Large intestine (tissue), 3 donors: ENCODE measurements at regions not wholly inside any gene's neighbourhood (a gene's known extent, or its start where the extent isn't known, plus 50 kb on each side); places are given as distances from the start of the nearest gene placed in this dataset.

ENCODE experiments used
- DNase-seq, 2 donors: peaks; one replicate each; pipeline versions ENCODE4 v3.0.0 to v3.0.0-alpha.2; 2013
- H3K27ac ChIP-seq: one replicate; pipeline ENCODE4 v1.5.1; 2013; ENCODE audit warnings: low read length
- H3K27me3 ChIP-seq: 2 replicates; pipeline ENCODE4 v1.6.1; 2013; ENCODE audit warnings: low read length; ENCODE audit not compliant: control insufficient read depth, insufficient read depth
- H3K36me3 ChIP-seq: 2 replicates; pipeline ENCODE4 v1.6.1; 2013; ENCODE audit warnings: low read length; ENCODE audit not compliant: control insufficient read depth, insufficient read depth
- H3K4me1 ChIP-seq: one replicate; pipeline ENCODE4 v1.6.1; 2013; ENCODE audit warnings: low read length; ENCODE audit not compliant: control insufficient read depth, insufficient read depth
- H3K4me3 ChIP-seq: one replicate; pipeline ENCODE4 v1.5.1; 2013; ENCODE audit warnings: low read length
- H3K9me3 ChIP-seq: one replicate; pipeline ENCODE4 v1.6.1; 2013; ENCODE audit warnings: mild to moderate bottlenecking, low read depth, low read length, moderate library complexity; ENCODE audit not compliant: control insufficient read depth
- WGBS: methylation state at CpG from one replicate; pipeline ENCODE4 v1.1.5; 2013; ENCODE audit warnings: low lambda C conversion rate; ENCODE audit not compliant: insufficient coverage; 5-methylcytosine and 5-hydroxymethylcytosine counted together

GRCh38 chr13:107886118-107886517 lies 329.2 kb downstream of the LIG4 start:
- Histone ChIP-seq H3K27ac (no peak overlapping the region), H3K4me3 (no peak overlapping the region), H3K9me3 (no peaks in the 10 kb centered on the region), H3K27me3 (no peaks in the 10 kb centered on the region), H3K36me3 (no peaks in the 10 kb centered on the region), H3K4me1 (no peaks in the 10 kb centered on the region)
- DNase-seq = no peak
- WGBS = 100% methylated on average over 1 of the region's 2 CpGs

GRCh38 chr13:107884564-107884963 lies 330.8 kb downstream of the LIG4 start:
- DNase-seq = no peak
- Histone ChIP-seq H3K27ac (no peak overlapping the region), H3K36me3 (no peaks in the 10 kb centered on the region), H3K4me3 (no peak overlapping the region), H3K27me3 (no peaks in the 10 kb centered on the region), H3K4me1 (no peaks in the 10 kb centered on the region), H3K9me3 (no peaks in the 10 kb centered on the region)

GRCh38 chr13:107883561-107884175 lies 331.7 kb downstream of the LIG4 start:
- H3K9me3 ChIP-seq = no peaks in the 10 kb centered on the region
- DNase-seq = no peak
- no peaks in the 10 kb centered on the region for H3K27me3 ChIP-seq
- no peak overlapping the region for H3K27ac ChIP-seq
- 50% methylated on average over 1 of the region's 8 CpGs for WGBS
- no peaks in the 10 kb centered on the region for H3K4me1 ChIP-seq
- H3K36me3 ChIP-seq = no peaks in the 10 kb centered on the region
- H3K4me3 ChIP-seq = no peak overlapping the region

DNA sequence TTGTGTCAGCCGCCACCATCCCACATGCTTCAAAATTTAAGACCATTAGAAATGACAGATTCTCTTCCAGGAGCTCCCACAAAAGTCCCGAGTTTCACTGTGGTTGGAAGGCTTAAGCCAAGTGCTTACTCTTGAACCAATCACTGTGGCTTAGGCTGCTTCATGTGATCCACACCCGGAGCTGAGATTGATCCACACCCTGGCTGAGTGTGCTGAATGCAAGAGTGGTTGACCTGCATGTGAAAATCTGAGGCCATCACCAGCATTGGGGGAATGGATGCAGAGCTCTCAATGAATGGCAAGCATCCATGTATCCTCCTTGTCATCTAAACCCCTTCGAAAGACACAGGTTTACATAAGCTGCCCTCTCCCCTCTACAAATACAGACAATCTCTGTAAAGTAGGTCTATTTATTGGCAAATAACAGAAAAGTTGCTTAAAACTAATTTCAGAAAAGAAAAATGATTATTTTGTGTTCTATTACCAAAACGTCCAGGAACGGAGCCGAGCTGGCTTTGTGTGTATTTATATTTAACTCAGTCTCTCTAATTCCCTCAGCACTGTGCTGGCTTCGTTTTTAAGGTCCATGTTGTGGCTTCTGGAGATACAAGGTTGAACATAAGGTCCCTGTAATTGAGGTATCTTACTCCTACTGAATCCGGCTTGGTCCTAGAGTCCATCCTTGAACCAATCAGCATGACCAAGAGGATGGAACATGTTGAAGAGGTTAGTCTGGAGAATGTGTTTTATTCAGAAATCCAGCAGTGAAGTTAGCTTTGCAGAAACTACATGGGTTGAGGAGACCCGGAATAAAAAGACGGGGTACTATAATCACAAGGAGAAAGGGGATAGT lies 332.4 kb downstream of the LIG4 start:
- 91% methylated on average over 5 of the region's 11 CpGs for WGBS
- Histone ChIP-seq H3K4me1 (no peaks in the 10 kb centered on the region), H3K4me3 (no peak overlapping the region), H3K9me3 (no peaks in the 10 kb centered on the region), H3K27ac (no peak overlapping the region), H3K36me3 (no peaks in the 10 kb centered on the region), H3K27me3 (no peaks in the 10 kb centered on the region)
- DNase-seq = no peak

DNA sequence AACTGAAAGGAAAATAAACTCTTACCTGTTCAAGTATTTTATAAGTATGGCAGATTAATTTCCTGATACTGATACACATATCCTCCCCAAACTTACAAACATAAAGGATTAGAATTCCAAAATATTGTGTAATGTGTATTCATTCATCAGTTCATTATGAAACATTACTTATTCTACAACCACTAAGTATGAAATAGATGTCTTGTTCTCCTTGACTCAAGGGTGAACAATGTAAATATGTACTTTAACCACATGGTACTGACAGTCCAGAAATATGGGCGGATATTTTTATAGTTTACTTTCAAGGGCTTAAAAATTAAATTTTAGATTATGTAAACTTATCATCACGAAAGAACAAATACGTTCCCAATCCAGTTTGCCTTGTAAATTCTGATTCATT lies 334.0 kb downstream of the LIG4 start:
- H3K27ac ChIP-seq = no peak overlapping the region
- WGBS = 89% methylated on average over 3 of the region's 3 CpGs
- no peak overlapping the region for H3K4me3 ChIP-seq
- no peak for DNase-seq
- H3K9me3 ChIP-seq = no peaks in the 10 kb centered on the region
- no peaks in the 10 kb centered on the region for H3K27me3 ChIP-seq
- no peaks in the 10 kb centered on the region for H3K36me3 ChIP-seq
- no peaks in the 10 kb centered on the region for H3K4me1 ChIP-seq

DNA sequence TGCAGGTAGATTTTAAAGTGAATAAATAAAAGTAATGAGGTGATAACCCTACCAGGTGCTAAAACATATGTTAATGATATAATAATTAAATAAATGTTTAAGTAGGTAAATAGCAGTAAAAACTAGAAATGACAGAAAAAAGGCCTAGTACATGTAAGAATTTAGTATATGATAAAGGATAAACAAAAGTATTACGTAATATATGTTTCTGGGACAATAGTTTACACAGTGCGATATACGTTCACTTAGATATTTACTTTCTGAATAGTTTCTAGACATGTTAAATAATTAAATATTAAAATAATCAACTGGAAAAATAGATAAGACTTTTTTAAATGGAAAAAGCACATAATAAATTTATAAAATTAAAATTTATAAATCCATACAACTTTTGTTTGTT lies 340.9 kb downstream of the LIG4 start:
- DNase-seq = no peak

GRCh38 chr13:107873926-107874325 lies 341.4 kb downstream of the LIG4 start:
- DNase-seq = no peak
- 58% methylated on average over 2 of the region's 5 CpGs for WGBS
- no peaks in the 10 kb centered on the region for H3K36me3 ChIP-seq

More for the DNA sequence above, 340.9 kb downstream of the LIG4 start:
- Histone ChIP-seq H3K9me3 (peaks cover 3% of the 10 kb centered on the region), H3K4me1 (no peaks in the 10 kb centered on the region), H3K27ac (no peak overlapping the region), H3K36me3 (no peaks in the 10 kb centered on the region), H3K4me3 (no peak overlapping the region), H3K27me3 (peaks cover 5% of the 10 kb centered on the region)
- WGBS = 61% methylated on average over 3 of the region's 3 CpGs

DNA sequence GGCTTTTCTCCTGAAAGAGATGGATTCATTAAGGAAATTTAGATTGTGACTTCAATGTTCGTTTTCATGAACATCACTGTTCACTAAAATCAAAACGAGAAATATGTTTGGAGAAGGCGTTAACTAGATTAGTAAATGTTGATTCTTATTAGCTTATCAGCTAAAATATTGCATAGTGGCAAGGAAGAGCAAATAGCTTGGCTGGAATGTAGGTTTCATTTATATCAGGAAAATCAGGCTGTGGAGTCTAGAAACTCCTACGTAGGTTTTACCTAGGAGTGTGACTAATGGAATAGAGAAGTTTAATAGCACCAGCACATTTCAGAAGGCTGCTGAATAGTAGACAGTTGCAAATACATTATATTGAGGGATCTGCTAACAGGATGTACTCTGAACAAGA lies 344.9 kb downstream of the LIG4 start:
- H3K9me3 ChIP-seq = peaks cover 7% of the 10 kb centered on the region
- no peak overlapping the region for H3K27ac ChIP-seq
- H3K4me3 ChIP-seq = no peak overlapping the region
- no peaks in the 10 kb centered on the region for H3K4me1 ChIP-seq
- peak in 1 of 2 donors; percentile 5 for DNase-seq
- WGBS = 38% methylated on average over 4 of the region's 4 CpGs
- H3K27me3 ChIP-seq = peaks cover 36% of the 10 kb centered on the region
- no peaks in the 10 kb centered on the region for H3K36me3 ChIP-seq

More at GRCh38 chr13:107873926-107874325, 341.4 kb downstream of the LIG4 start:
- H3K4me3 ChIP-seq = no peak overlapping the region
- no peaks in the 10 kb centered on the region for H3K4me1 ChIP-seq
- H3K9me3 ChIP-seq = peaks cover 3% of the 10 kb centered on the region
- H3K27ac ChIP-seq = no peak overlapping the region
- H3K27me3 ChIP-seq = peaks cover 5% of the 10 kb centered on the region

GRCh38 chr13:107867701-107868661 lies 347.4 kb downstream of the LIG4 start:
- no peaks in the 10 kb centered on the region for H3K4me1 ChIP-seq
- H3K36me3 ChIP-seq = no peaks in the 10 kb centered on the region
- H3K4me3 ChIP-seq = peak overlapping the region; percentile 44
- peaks cover 43% of the 10 kb centered on the region for H3K27me3 ChIP-seq
- H3K9me3 ChIP-seq = peaks cover 5% of the 10 kb centered on the region
- no peak overlapping the region for H3K27ac ChIP-seq
- WGBS = no CpG with 5 or more reads among the region's 81 CpGs
- DNase-seq = peak; percentile 9 to 49

GRCh38 chr13:107866941-107867623 lies 348.3 kb downstream of the LIG4 start:
- DNase-seq = peak; percentile 8 to 37
- H3K4me3 ChIP-seq = peak overlapping the region; percentile 44
- no peak overlapping the region for H3K27ac ChIP-seq
- H3K27me3 ChIP-seq = peaks cover 43% of the 10 kb centered on the region
- no peaks in the 10 kb centered on the region for H3K36me3 ChIP-seq
- WGBS = 0% methylated on average over 2 of the region's 79 CpGs
- no peaks in the 10 kb centered on the region for H3K4me1 ChIP-seq
- peaks cover 5% of the 10 kb centered on the region for H3K9me3 ChIP-seq
